K562 (cell line): ENCODE measurements at regions not wholly inside any gene's neighbourhood (a gene's known extent, or its start where the extent isn't known, plus 50 kb on each side); places are given as distances from the start of the nearest gene placed in this dataset.

ENCODE experiments used
- ATAC-seq: fragments of 200-7000 bp; cut with Tn5 transposase; 3 replicates; pipeline ENCODE4 v1.9.1; 2020; ENCODE audit warnings: moderate library complexity
- BruUV-seq: library from RNA; stranded (reverse); fragments of 400-500 nt; replicated peaks from 2 replicates; lab custom pipeline; 2021; lab: Mats Ljungman, UMichigan
- CTCF ChIA-PET: fragments of 300-600 bp; formaldehyde crosslinking; extraction: SDS; loops from one replicate; lab custom pipeline; 2021; ENCODE audit warnings: low intra/inter-chr PET ratio; lab: Yijun Ruan, JAX
- POLR2A ChIA-PET: fragments of 300-600, 350-650 bp; sonication (Branson Sonifier 250); formaldehyde crosslinking; extraction: SDS; loops from one replicate; lab custom pipeline; 2021; ENCODE audit warnings: antibody characterized with exemption, inconsistent platforms; lab: Yijun Ruan, JAX
- DNase-seq, 4 experiments: peaks; one replicate each; pipeline versions ENCODE4 v3.0.0 to v3.0.0-alpha.2; 2011 to 2018; ENCODE audit warnings: low spot score in 3 of 4, mixed read lengths in 3 of 4; ENCODE audit errors: extremely low read depth in 1 of 4
- FAIRE-seq: peaks from 2 replicates; lab custom pipeline; 2011; peaks lifted over from hg19 to GRCh38; lab: Jason Lieb, UNC
- H2AFZ ChIP-seq: 2 replicates; pipeline ENCODE4 v1.6.0; 2011; ENCODE audit warnings: low read depth, low read length, control low read depth, inconsistent platforms
- H3K27ac ChIP-seq: fragments of 200-600 bp; 3 replicates; pipeline ENCODE4 v1.8.0; 2011; ENCODE audit warnings: low read depth, mild to moderate bottlenecking, control low read depth, inconsistent platforms, low read length, moderate library complexity, mixed read lengths; ENCODE audit errors: extremely low read depth
- H3K27me3 ChIP-seq, 2 experiments: fragments of 300-600 bp in 1 of 2; 2 replicates in 1 of 2; 3 replicates in 1 of 2; pipeline versions ENCODE4 v1.6.0 to v1.8.0; 2011; ENCODE audit warnings: inconsistent platforms in 2 of 2, low read length in 2 of 2, mild to moderate bottlenecking in 1 of 2, mixed read lengths in 1 of 2, moderate library complexity in 1 of 2; ENCODE audit not compliant: control insufficient read depth in 2 of 2, insufficient read depth in 2 of 2
- H3K36me3 ChIP-seq: fragments of 300-600 bp; 3 replicates; pipeline ENCODE4 v1.8.0; 2011; ENCODE audit warnings: mild to moderate bottlenecking, low read length, inconsistent platforms; ENCODE audit not compliant: control insufficient read depth, insufficient read depth
- H3K4me1 ChIP-seq, 2 experiments: fragments of 200-600 bp in 1 of 2; replicated peaks in 1 of 2; 2 replicates in 1 of 2; 3 replicates in 1 of 2; pipeline versions ENCODE4 v1.5.1 to v1.8.0; 2011; ENCODE audit warnings: inconsistent platforms in 2 of 2, low read length in 2 of 2, mild to moderate bottlenecking in 1 of 2, mixed read lengths in 1 of 2, moderate library complexity in 1 of 2; ENCODE audit not compliant: control insufficient read depth in 2 of 2, insufficient read depth in 2 of 2
- H3K4me2 ChIP-seq: 2 replicates; pipeline ENCODE4 v1.6.1; 2011; ENCODE audit warnings: low read length, control low read depth, inconsistent platforms, mixed read lengths; ENCODE audit not compliant: insufficient read depth
- H3K4me3 ChIP-seq: fragments of 200-600 bp; sonication (generic), shearing (Covaris generic); 2 replicates; pipeline ENCODE4 v1.5.1; 2016; ENCODE audit warnings: control low read depth, inconsistent platforms
- H3K79me2 ChIP-seq: fragments of 200-600 bp; 3 replicates; pipeline ENCODE4 v1.8.0; 2011; ENCODE audit warnings: low read length, inconsistent platforms; ENCODE audit not compliant: control insufficient read depth, insufficient read depth
- H3K9ac ChIP-seq, 2 experiments: 2 replicates each; pipeline versions ENCODE4 v1.6.0 to v1.6.1; 2011; ENCODE audit warnings: low read depth in 2 of 2, low read length in 2 of 2, control low read depth in 1 of 2, inconsistent platforms in 1 of 2, mild to moderate bottlenecking in 1 of 2, mixed read lengths in 1 of 2; ENCODE audit not compliant: insufficient read depth in 1 of 2
- H3K9me1 ChIP-seq: one replicate; pipeline ENCODE4 v1.6.0; 2011; ENCODE audit warnings: inconsistent platforms, mild to moderate bottlenecking, low read length, moderate library complexity; ENCODE audit not compliant: control insufficient read depth, insufficient read depth
- H3K9me3 ChIP-seq: replicated peaks from 2 replicates; pipeline ENCODE4 v1.5.1; 2011; ENCODE audit warnings: low read depth, low read length, inconsistent platforms; ENCODE audit not compliant: control insufficient read depth, insufficient read depth
- H4K20me1 ChIP-seq: replicated peaks from 2 replicates; pipeline ENCODE4 v1.6.1; 2011; ENCODE audit warnings: low read length, inconsistent platforms, mixed read lengths; ENCODE audit not compliant: control insufficient read depth, insufficient read depth
- CBX2 ChIP-seq: fragments of 200-600 bp; sonication (generic); IDR thresholded peaks from one replicate; pipeline ENCODE4 v1.6.1; 2012; ENCODE audit warnings: mild to moderate bottlenecking, low read length, inconsistent platforms; ENCODE audit not compliant: insufficient read depth, poor library complexity, severe bottlenecking
- FOXJ3 ChIP-seq: sonication (generic); formaldehyde crosslinking; IDR thresholded peaks from 2 replicates; pipeline ENCODE4 v1.4.0; 2020; ENCODE audit warnings: mild to moderate bottlenecking, missing genetic modification reagents
- GTF2F1 ChIP-seq: IDR thresholded peaks from 2 replicates; pipeline ENCODE4 v1.6.1; 2011; ENCODE audit warnings: low read depth, low read length, improper control_type of control experiment
- KLF6 ChIP-seq: fragments of 250-450 bp; sonication (Bioruptor Pico); IDR thresholded peaks from 2 replicates; pipeline ENCODE4 v1.4.0; 2020; ENCODE audit warnings: mild to moderate bottlenecking, moderate library complexity, borderline replicate concordance
- NFIC ChIP-seq: fragments of 450-650 bp; IDR thresholded peaks from 2 replicates; pipeline ENCODE4 v1.6.1; 2017; ENCODE audit warnings: mild to moderate bottlenecking, inconsistent platforms
- NUFIP1 ChIP-seq: fragments of 450-650 bp; IDR thresholded peaks from 2 replicates; pipeline ENCODE4 v1.6.1; 2018; ENCODE audit not compliant: partially characterized antibody
- PHB ChIP-seq: fragments of 250-450 bp; sonication (Bioruptor Pico); IDR thresholded peaks from 2 replicates; pipeline ENCODE4 v1.5.0; 2021
- PKNOX1 ChIP-seq: fragments of 450-650 bp; IDR thresholded peaks from 2 replicates; pipeline ENCODE4 v1.6.1; 2016
- POU5F1 ChIP-seq: fragments of 150-350 bp; IDR thresholded peaks from 2 replicates; pipeline ENCODE4 v1.6.1; 2014; ENCODE audit warnings: borderline replicate concordance, low read length, low read depth, mild to moderate bottlenecking; ENCODE audit not compliant: partially characterized antibody
- TAF15 ChIP-seq: fragments of 200-400 bp; formaldehyde crosslinking; IDR thresholded peaks from 2 replicates; pipeline ENCODE4 v1.6.1; 2017; ENCODE audit warnings: mild to moderate bottlenecking, low read depth, low read length, moderate library complexity
- ZKSCAN8 ChIP-seq: fragments of 200-800 bp; sonication (Bioruptor generic); IDR thresholded peaks from 2 replicates; pipeline ENCODE4 v1.6.1; 2016; ENCODE audit warnings: missing genetic modification characterization, missing compliant biosample characterization
- ZNF143 ChIP-seq: sonication (generic); formaldehyde crosslinking; IDR thresholded peaks from 2 replicates; pipeline ENCODE4 v1.9.0; 2022; ENCODE audit warnings: mild to moderate bottlenecking, missing genetic modification reagents
- in situ Hi-C: fragments of 300-500 bp; cut with MboI; formaldehyde crosslinking; loops from 4 replicates; pipeline ENCODE4 v1.15.0; 2018; ENCODE audit warnings: inconsistent platforms, mixed read lengths
- intact Hi-C: fragments of 100-400 bp; cut with micrococcal nuclease; formaldehyde crosslinking; loops from 2 replicates; pipeline ENCODE4 v1.14.2; 2022
- TF ChIP-seq, protein P1 (sequence below): sonication (generic); formaldehyde crosslinking; IDR thresholded peaks from 2 replicates; pipeline ENCODE4 v1.8.0; 2023; ENCODE audit warnings: mild to moderate bottlenecking, missing genetic modification reagents
- TF ChIP-seq, protein P2 (sequence below): fragments of 450-650 bp; formaldehyde crosslinking; IDR thresholded peaks from 2 replicates; pipeline ENCODE4 v1.4.0; 2020; ENCODE audit warnings: mild to moderate bottlenecking, moderate library complexity
- TF ChIP-seq, protein P3 (sequence below): fragments of 200-800 bp; sonication (Bioruptor generic); IDR thresholded peaks from 2 replicates; pipeline ENCODE4 v1.6.1; 2017; ENCODE audit warnings: missing genetic modification characterization, missing compliant biosample characterization

DNA sequence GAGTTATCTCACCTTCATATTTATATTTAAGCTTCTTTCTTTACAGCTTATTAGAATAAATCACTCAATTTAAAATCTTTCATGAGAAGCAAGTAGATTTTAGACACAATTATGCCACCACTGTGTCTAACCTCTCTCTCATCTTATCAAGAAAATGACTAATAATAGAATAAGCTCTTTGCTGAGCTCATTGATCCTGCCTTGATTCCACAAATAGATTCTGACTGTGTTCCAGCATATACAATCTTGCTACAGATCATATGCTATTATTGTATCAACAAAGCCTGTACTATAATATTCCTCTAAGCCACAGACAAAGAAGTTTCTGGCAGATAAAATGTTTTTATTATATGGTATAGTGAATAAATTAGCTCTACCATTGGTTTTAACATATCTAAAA lies 168.7 kb upstream of the GULP1 start:
- Histone ChIP-seq H4K20me1 (no peaks in the 10 kb centered on the region), H3K4me1 (0 out of 5 replicates have a peak, but pooled peaks cover 0 to 3% of the 10 kb centered on the region in 2 experiments), H3K4me3 (no peak overlapping the region), H2AFZ (peak overlapping the region; percentile 68), H3K79me2 (no peaks in the 10 kb centered on the region), H3K9ac (no peak overlapping the region; a peak in 1 of 4 replicates), H3K9me1 (no peaks in the 10 kb centered on the region), H3K36me3 (no peaks in the 10 kb centered on the region), H3K27ac (no peak overlapping the region), H3K27me3 (no peaks in the 10 kb centered on the region), H3K9me3 (no peaks in the 10 kb centered on the region), H3K4me2 (no peak overlapping the region)
- DNase-seq (no peak), FAIRE-seq (no peak), ATAC-seq (no peak)
- in situ Hi-C loops (no loop called here), intact Hi-C loops (no loop called here)
- ChIA-PET CTCF (no interaction called here), POLR2A (no interaction called here)
- BruUV-seq: no TSS peak
- TF ChIP-seq NFIC (no peak), PHB (CRISPR knock-in tag) (no peak), ZNF143 (CRISPR knock-in tag) (no peak), KLF6 (no peak), ZKSCAN8 (CRISPR knock-in tag) (no peak), TAF15 (no peak), GTF2F1 (no peak), POU5F1 (no peak), CBX2 (no peak), PKNOX1 (no peak), NUFIP1 (no peak), FOXJ3 (CRISPR knock-in tag) (no peak)
- TF ChIP-seq, protein P1, sequence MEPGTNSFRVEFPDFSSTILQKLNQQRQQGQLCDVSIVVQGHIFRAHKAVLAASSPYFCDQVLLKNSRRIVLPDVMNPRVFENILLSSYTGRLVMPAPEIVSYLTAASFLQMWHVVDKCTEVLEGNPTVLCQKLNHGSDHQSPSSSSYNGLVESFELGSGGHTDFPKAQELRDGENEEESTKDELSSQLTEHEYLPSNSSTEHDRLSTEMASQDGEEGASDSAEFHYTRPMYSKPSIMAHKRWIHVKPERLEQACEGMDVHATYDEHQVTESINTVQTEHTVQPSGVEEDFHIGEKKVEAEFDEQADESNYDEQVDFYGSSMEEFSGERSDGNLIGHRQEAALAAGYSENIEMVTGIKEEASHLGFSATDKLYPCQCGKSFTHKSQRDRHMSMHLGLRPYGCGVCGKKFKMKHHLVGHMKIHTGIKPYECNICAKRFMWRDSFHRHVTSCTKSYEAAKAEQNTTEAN: no peak
- TF ChIP-seq, protein P2, sequence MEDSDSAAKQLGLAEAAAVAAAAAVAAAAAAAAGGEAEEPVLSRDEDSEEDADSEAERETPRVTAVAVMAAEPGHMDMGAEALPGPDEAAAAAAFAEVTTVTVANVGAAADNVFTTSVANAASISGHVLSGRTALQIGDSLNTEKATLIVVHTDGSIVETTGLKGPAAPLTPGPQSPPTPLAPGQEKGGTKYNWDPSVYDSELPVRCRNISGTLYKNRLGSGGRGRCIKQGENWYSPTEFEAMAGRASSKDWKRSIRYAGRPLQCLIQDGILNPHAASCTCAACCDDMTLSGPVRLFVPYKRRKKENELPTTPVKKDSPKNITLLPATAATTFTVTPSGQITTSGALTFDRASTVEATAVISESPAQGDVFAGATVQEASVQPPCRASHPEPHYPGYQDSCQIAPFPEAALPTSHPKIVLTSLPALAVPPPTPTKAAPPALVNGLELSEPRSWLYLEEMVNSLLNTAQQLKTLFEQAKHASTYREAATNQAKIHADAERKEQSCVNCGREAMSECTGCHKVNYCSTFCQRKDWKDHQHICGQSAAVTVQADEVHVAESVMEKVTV (CRISPR knock-in tag): no peak
- TF ChIP-seq, protein P3, sequence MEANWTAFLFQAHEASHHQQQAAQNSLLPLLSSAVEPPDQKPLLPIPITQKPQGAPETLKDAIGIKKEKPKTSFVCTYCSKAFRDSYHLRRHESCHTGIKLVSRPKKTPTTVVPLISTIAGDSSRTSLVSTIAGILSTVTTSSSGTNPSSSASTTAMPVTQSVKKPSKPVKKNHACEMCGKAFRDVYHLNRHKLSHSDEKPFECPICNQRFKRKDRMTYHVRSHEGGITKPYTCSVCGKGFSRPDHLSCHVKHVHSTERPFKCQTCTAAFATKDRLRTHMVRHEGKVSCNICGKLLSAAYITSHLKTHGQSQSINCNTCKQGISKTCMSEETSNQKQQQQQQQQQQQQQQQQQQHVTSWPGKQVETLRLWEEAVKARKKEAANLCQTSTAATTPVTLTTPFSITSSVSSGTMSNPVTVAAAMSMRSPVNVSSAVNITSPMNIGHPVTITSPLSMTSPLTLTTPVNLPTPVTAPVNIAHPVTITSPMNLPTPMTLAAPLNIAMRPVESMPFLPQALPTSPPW (CRISPR knock-in tag): no peak
